Posterior vena cava (tissue), 2 donors: ENCODE measurements at regions not wholly inside any gene's neighbourhood (a gene's known extent, or its start where the extent isn't known, plus 50 kb on each side); places are given as distances from the start of the nearest gene placed in this dataset.
"Not testable (repeated sequence)": the region's sequence is repeated elsewhere in the genome, so short reads cannot be mapped to it uniquely, and the experiment has no call there.

ENCODE experiments used
- DNase-seq: peaks from one replicate; pipeline ENCODE4 v3.0.0-alpha.2; 2020; ENCODE audit warnings: low spot score
- intact Hi-C, 2 donors: fragments of 100-400 bp; cut with DNase I; formaldehyde crosslinking; loops; one replicate each; pipeline versions ENCODE4 v1.14.1 to v1.14.2; 2022 to 2023
- donor health status: DM: yes; HTN: yes; CAD: no.
- donor health status: DM: yes; HTN: yes; CAD: no.

DNA sequence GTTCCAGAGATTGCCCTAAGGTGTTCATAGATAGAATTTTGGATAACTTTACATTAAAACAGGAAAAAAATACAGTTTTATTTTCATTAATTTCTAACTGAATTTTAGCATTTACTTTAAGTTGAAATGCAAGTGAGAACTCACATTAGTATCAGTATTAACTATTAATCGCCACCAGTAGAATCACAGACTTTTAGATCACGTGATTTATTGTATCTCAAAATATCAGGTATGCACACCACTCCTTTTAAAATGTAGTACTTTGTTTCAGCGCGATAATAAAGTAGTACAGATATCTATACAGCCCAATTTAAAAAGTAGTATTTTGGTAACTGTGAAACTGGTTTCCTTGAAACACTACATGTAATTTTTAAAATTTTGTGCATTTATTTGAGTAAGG, 978.7 kb downstream of the DNAH5 start:
- intact Hi-C loops, result no loop called here
- no peak for DNase-seq

- DNase-seq, result no peak
Observed at GRCh38 chr5:12959713-12960112, 984.8 kb downstream of the DNAH5 start.

DNA sequence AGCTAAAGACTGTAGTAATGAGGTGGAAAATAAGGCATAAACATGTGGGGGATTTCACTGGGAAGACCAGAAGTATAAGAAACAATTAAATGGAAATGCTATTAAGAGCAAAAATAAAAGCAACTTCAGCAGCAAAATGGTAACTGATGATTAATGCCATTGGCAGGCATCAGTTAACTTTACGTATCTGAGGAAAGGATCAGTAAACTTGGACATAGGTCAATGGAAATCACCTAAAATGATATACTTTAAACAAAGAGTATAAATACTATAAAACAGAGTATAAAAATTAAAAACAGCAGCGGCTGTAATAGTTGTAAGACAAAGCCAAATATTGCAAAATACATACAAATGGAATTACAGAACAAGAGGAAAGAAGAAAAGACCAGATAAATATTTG, 992.1 kb downstream of the DNAH5 start:
- intact Hi-C loops, result no loop called here
- DNase-seq, result no peak

More at GRCh38 chr5:12959713-12960112, 984.8 kb downstream of the DNAH5 start:
- intact Hi-C loops, result no loop called here

DNA sequence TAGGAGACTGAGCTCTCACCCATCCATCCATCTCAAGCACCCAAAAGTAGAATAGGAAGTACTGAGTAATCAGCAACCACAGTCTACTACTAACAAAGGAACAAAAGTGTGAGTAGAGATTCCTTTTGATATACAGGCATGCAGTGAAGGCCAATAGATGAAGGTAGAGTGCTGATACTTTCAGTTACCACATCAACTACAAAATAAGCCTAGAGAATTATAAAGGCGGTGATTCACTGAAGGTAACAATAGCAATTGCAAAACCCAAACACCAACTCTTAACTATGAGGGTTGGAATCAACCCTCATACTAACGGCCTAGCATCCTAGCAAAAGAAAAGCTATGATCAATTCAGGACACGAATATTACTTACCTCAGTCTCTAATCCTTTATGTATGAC, 992.6 kb downstream of the DNAH5 start:
- no peak for DNase-seq
- intact Hi-C loops, result no loop called here

- intact Hi-C loops, result no loop called here
- DNase-seq, result no peak
Observed at GRCh38 chr5:12947379-12947778, 997.1 kb downstream of the DNAH5 start.

- DNase-seq, intact Hi-C loops: not testable (repeated sequence)
Observed at GRCh38 chr5:12945477-12945876, 999.0 kb downstream of the DNAH5 start.

DNA sequence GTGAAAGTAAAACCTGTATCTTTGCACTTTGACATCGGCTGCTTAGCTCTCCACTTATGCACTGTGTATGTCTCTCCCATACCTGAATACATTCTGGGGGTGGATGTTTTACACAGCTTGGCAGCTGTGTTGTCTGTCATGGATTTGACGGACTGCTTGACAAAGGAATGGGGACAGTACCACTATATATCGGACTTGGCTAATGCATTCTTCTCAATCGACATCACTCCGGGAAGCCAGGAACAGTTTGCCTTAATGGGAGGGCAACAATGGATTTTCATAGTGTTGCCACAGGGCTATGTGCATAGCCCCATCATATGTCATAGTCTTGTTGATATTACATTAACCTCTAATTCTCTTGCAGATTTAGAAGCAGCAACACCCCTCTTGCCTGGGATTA, 1008.3 kb downstream of the DNAH5 start:
- intact Hi-C loops, result no loop called here
- DNase-seq, result no peak

DNA sequence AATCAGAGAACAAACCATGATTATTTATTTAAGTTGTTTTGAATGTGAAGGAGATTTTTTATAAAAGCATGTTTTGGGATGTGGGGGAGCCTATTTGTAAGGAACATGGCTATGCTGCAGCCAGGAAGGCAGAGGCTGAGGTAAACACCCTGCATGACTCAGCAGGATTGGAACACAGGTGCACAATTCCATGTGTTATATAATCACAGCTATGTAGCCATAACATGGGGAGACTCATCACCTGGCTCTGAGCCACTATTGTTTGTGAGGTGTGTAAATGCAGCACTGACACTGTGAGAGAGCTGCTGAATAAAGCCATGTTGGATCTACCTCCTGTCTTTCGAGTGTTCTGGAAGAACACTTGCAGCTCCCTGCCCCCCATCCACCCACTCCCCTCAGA, 1009.8 kb downstream of the DNAH5 start:
- DNase-seq, result no peak
- intact Hi-C loops, result no loop called here

DNA sequence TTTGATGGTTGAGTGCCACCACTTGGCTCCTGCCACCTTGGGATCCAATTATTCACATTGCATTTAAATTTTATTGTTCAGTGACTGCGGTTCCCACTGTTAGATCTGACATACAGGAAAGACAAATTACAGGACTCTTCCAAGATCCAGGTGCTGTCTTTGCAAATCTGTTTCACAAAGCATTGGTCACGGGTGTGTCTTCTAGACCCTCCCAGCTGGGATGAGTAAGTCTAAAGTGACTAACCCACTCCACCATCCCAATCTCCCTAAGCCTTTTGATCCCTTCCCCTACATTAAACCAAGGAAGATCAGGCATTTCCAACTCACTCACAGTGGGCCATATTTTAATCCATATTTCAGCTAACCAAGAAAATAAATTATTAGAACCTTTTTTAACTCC, 1016.3 kb upstream of the CTNND2 start:
- intact Hi-C loops, result no loop called here
- no peak for DNase-seq

- intact Hi-C loops, result no loop called here
- DNase-seq, result no peak
Observed at GRCh38 chr5:12911156-12911555, 1006.9 kb upstream of the CTNND2 start.

DNA sequence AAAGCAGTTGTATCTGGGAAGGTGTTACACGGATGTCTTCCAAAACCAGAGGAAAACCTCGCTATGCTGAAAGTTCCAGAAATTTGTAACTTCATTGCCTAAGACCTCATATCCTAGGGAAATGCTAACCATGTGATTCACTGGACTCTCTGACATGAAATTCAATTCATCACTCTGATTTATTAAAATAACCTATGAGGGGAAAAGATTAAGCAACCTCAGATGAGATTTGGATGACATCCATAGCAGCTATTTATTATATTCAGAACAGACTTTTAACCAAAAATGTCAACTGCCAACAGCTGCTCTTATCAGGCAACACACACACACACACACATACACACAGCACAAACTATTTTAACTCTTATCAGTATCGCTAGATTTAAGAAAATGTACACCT, 1006.4 kb upstream of the CTNND2 start:
- intact Hi-C loops, result no loop called here
- DNase-seq, result no peak

DNA sequence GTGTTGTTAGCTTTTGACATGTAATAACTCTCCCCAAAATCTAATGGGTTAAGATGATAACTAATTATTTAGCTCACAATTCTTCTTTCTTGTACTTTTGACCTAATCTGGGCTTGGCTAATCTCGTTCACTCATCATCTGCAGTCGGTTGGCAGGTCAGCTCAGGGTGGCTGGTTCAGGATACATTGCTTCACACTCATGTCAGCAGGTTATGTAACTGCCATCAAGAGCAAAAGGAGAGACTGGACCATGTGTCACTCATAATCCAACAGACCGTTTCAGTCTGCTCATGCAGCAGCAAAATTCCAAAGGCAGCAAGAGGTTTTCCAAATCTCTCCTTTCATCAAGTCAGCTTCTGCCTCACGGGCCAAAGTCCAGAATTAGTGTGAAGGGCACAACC, 998.4 kb upstream of the CTNND2 start:
- intact Hi-C loops, result no loop called here
- DNase-seq, result no peak

DNA sequence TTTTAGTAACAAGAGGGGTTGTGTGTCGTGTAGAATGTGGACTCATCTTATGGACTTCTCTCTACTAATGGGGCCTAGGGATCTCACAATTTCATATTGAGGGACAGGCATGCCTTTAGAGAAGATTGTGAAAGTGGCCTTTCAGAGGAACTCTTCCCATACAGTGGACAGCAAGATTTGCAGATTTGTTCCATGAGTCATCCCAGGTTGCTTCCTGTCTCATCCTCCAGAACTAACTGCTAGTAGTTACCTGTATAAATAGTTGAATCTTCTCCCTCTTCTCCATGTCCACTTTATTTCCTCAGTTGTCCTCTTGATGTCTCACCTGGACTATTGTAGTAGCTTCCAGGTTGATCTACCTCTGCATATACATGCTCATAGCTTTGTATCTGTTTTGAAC, 997.5 kb upstream of the CTNND2 start:
- intact Hi-C loops, result no loop called here
- no peak for DNase-seq

DNA sequence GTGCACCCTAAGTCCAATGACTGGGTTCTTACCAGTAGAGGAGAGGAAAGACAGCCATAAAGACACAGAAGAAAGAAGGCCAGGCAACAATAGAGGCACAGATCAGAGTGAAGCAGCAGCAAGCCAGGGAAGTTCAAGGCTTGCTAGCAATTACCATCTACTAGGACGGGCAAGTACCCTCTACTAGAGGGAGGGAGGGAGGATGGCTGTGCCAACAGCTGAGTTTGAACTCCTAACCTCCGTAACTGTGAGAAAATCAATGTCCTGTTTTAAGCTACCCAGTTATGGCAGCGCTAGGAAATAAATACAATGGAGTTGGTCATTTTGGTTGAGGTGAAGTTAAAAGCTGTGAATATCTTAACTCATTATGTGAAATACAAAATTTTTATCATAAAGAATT, 991.8 kb upstream of the CTNND2 start:
- no peak for DNase-seq
- intact Hi-C loops, result no loop called here

DNA sequence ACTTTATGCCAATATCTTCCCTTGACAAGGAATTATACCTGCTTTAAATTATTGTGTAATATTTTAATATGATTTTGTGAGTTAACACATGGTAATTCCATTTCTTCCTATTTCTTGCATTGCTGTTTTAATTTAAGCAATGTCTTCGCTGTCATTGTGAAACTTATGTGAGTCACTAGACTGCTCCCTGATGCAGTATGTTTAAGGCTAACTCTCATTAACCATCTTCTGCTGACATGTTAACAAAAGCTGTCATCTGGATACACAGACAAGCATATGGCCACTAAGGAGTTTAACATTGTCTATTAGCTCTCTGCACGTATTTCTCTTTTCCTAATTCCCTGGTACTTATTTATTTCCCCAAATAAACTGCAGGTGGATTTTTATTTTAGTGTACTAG, 980.8 kb upstream of the CTNND2 start:
- intact Hi-C loops, result no loop called here
- no peak for DNase-seq

GRCh38 chr5:12883395-12883794, 979.1 kb upstream of the CTNND2 start:
- no peak for DNase-seq
- intact Hi-C loops, result no loop called here

GRCh38 chr5:12876541-12877298, 972.5 kb upstream of the CTNND2 start:
- no peak for DNase-seq
- intact Hi-C loops, result no loop called here

GRCh38 chr5:12870872-12871539, 966.8 kb upstream of the CTNND2 start:
- DNase-seq, result no peak
- intact Hi-C loops, result no loop called here

DNA sequence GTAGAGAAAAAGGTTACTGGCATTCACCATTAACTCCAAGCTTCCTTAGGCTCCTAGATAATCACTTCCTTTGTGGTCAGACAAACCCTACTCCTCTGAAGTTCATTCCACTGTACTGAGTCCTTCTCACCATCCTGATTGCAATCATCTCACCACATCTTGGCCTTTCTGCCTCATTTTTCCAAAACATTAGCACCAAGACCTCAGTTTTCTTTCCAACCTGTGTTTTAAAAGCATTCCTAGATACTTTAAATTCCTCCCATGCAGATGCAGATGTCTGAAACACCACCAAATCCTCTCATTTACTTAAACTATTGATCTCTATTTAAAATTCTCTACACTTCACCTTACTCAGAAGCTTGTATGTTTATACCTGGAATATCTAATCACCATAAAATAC, 961.3 kb upstream of the CTNND2 start:
- intact Hi-C loops, result no loop called here
- no peak for DNase-seq

DNA sequence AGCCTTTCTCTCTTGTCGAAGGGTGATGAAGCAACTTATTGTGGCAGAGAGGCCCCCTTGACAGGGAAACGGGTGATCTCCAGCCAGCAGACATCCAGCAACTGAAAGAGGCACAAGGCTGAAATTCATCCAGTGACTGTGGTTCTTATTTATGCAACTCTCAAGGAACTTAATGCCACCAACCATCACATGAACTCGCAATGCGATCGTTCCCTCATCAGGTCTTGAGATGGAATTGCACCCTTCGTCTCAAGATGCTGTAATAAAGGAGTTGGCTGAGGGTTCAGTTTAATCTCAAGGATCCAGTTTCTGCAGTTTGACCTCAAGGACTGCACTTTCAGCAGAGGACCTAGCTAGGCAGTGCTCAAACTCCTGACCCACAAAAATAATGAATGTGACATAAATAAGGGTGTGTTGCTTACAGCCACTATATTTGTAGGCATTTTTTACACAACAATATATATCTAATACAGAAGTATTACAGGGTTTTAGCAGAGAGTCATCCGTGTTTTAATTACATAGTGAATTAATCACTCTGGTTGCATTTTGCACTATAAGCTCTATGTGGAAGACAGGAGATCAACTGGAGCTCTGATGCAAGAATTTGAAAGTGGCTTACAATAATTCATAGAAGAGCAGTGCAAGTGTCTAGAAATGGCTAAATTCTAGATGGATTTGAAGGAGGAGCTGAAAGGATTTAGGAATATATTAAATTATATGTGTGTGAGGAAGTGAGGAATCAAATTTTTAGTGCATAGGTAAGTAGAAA, 957.8 kb upstream of the CTNND2 start:
- intact Hi-C loops, result no loop called here
- DNase-seq, result no peak

GRCh38 chr5:12856105-12856504, 951.9 kb upstream of the CTNND2 start:
- intact Hi-C loops, DNase-seq: not testable (repeated sequence)
